T-cell (primary cell): ENCODE measurements at regions not wholly inside any gene's neighbourhood (a gene's known extent, or its start where the extent isn't known, plus 50 kb on each side); places are given as distances from the start of the nearest gene placed in this dataset.

ENCODE experiments used
- ATAC-seq, 4 experiments: fragments of 200-7000 bp in 3 of 4; fragments of 150-1000 bp in 1 of 4; cut with Tn5 transposase; replicated peaks in 1 of 4; 1 replicate in 3 of 4; 2 replicates in 1 of 4; pipeline ENCODE4 v1.10.0; 2021; ENCODE audit warnings: moderate library complexity in 3 of 4, mild to moderate bottlenecking in 2 of 4, moderate number of reproducible peaks in 1 of 4
- CTCF ChIA-PET, 2 donors: fragments of 300-600 bp; sonication (Branson Sonifier 250); formaldehyde crosslinking; loops; one replicate each; lab custom pipeline; 2022; ENCODE audit warnings: antibody characterized with exemption in 2 of 2; lab: Charles Lee
- POLR2A ChIA-PET, 2 donors: fragments of 300-600 bp; sonication (Branson Sonifier 250); formaldehyde crosslinking; loops; one replicate each; lab custom pipeline; 2022; ENCODE audit warnings: antibody characterized with exemption in 2 of 2; lab: Charles Lee
- DNase-seq, 35 experiments: peaks; one replicate each; pipeline versions ENCODE4 v3.0.0 to v3.0.0-alpha.2; 2013 to 2023
- H3K27ac ChIP-seq: one replicate; pipeline ENCODE4 v1.5.1; 2013; ENCODE audit warnings: low read length
- H3K27me3 ChIP-seq, 2 experiments: replicated peaks in 1 of 2; 1 replicate in 1 of 2; 2 replicates in 1 of 2; pipeline versions ENCODE4 v1.6.1 to v1.7.0; 2013; ENCODE audit warnings: low read length in 1 of 2, mixed read lengths in 1 of 2; ENCODE audit not compliant: control insufficient read depth in 2 of 2, insufficient read depth in 2 of 2; ENCODE audit errors: extremely low read depth in 1 of 2
- H3K36me3 ChIP-seq, 2 donors: 1 replicate in 1 of 2; 2 replicates in 1 of 2; pipeline versions ENCODE4 v1.6.1 to v1.7.0; 2013; ENCODE audit warnings: low read length in 1 of 2; ENCODE audit not compliant: control insufficient read depth in 2 of 2, insufficient read depth in 1 of 2; ENCODE audit errors: extremely low read depth in 1 of 2
- H3K4me1 ChIP-seq, 2 experiments: 1 replicate in 1 of 2; 2 replicates in 1 of 2; pipeline versions ENCODE4 v1.6.1 to v1.7.0; 2013; ENCODE audit warnings: low read length in 2 of 2, mixed read lengths in 1 of 2; ENCODE audit not compliant: insufficient read depth in 2 of 2, control insufficient read depth in 1 of 2; ENCODE audit errors: extremely low read depth in 1 of 2
- H3K4me3 ChIP-seq, 2 donors: 1 replicate in 1 of 2; 2 replicates in 1 of 2; pipeline versions ENCODE4 v1.5.1 to v1.7.0; 2013; ENCODE audit warnings: mild to moderate bottlenecking in 2 of 2, low read length in 1 of 2, moderate library complexity in 1 of 2; ENCODE audit not compliant: control insufficient read depth in 1 of 2; ENCODE audit errors: extremely low read depth in 1 of 2
- H3K9me3 ChIP-seq: 2 replicates; pipeline ENCODE4 v1.7.0; 2013
- H3K27ac Mint-ChIP-seq, 2 donors: one replicate each; pipeline ENCODE4 v1.8.0; 2020 to 2021; ENCODE audit warnings: mild to moderate bottlenecking in 2 of 2, mixed read lengths in 2 of 2
- H3K27me3 Mint-ChIP-seq, 2 donors: one replicate each; pipeline ENCODE4 v1.8.0; 2021 to 2022; ENCODE audit warnings: mixed read lengths in 2 of 2
- H3K36me3 Mint-ChIP-seq: one replicate; pipeline ENCODE4 v1.8.0; 2021; ENCODE audit warnings: mixed read lengths
- H3K4me1 Mint-ChIP-seq, 3 donors: one replicate each; pipeline ENCODE4 v1.8.0; 2020 to 2022; ENCODE audit warnings: mixed read lengths in 3 of 3, mild to moderate bottlenecking in 1 of 3
- H3K4me3 Mint-ChIP-seq, 3 donors: one replicate each; pipeline ENCODE4 v1.8.0; 2020 to 2022; ENCODE audit warnings: mild to moderate bottlenecking in 3 of 3, mixed read lengths in 3 of 3, moderate library complexity in 3 of 3
- H3K9me3 Mint-ChIP-seq, 3 donors: one replicate each; pipeline ENCODE4 v1.8.0; 2020 to 2022; ENCODE audit warnings: mixed read lengths in 3 of 3
- WGBS: methylation state at CpG from one replicate; pipeline ENCODE4 v1.1.5; 2013; ENCODE audit warnings: missing lambda C conversion rate; ENCODE audit not compliant: insufficient coverage; 5-methylcytosine and 5-hydroxymethylcytosine counted together

DNA sequence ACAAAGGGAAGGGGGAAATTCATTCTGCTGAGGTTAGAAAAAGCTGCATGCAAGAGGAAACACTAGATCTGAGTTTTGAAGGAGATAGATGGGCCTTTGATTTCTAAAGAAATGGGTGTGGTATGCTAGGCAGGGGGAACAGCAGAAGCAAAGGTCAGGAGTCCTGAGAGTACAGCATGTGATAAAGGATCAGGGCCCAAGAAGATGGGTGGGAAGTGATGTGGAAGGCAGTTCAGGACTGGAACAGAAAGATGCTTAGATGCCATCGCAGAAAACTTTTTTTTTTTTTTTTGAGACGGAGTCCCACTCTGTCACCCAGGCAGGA is 126.2 kb downstream of the ALDH8A1 start:
- Histone ChIP-seq H3K27me3 (no peaks in the 10 kb centered on the region), H3K36me3 (no peaks in the 10 kb centered on the region), H3K27ac (no peak overlapping the region), H3K9me3 (no peaks in the 10 kb centered on the region), H3K4me3 (no peak overlapping the region), H3K4me1 (peaks cover 0 to 2% of the 10 kb centered on the region in 2 experiments)
- Mint-ChIP-seq H3K27me3 (peaks cover 0 to 6% of the 10 kb centered on the region in 2 donors), H3K9me3 (no peaks in the 10 kb centered on the region), H3K4me1 (peaks cover 0 to 2% (median 0%) of the 10 kb centered on the region in 3 donors), H3K36me3 (no peaks in the 10 kb centered on the region), H3K4me3 (no peak overlapping the region), H3K27ac (no peak overlapping the region)
- ATAC-seq (no peak), DNase-seq (no peak)
- ChIA-PET POLR2A (no interaction called here), CTCF (interaction anchor here (0.6 to 2.6 kb wide), 13 partner anchors 50 to 715 kb away, joined by 3 to 27 read pairs (median 6); no protein-coding TSS in a partner anchor)
- 100% methylated on average over 1 of the region's 2 CpGs for WGBS

DNA sequence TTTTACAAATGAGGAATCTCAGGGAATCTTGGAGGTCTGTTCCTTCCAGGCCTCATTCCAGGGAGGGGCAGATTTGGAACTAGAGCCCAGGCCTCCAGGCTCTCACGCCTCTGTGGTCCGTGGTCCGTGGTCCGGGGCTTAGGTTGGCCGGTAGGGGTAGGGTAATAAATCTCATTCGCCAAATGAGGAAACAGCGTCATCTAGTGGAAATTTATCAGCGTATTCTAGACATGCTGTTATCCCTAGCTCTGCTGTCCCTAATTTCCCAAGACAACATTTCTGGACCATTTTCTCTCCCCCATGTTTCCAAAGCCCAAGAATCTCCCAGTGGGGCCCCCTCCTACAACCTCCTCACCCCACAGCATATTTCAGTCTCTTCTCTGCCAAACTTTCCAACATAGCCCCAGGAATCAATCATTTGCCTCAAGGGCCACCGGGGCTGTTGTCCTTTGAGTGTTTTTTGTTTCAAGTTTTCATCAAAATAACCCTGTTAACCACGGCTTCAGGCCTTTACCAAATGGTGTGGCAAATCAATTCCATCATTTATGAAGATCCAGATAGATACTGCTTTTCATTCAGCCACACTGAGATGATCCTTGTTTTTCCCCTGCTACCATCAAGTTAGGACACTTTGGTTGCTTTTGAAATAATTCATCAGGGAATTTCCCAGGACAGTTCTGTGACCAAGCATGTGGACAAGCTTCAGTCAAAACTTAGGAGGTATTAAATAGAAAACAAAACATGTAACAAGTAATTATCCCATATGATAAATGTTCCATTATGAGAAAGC is 126.8 kb downstream of the ALDH8A1 start:
- Histone ChIP-seq H3K27me3 (no peaks in the 10 kb centered on the region), H3K9me3 (no peaks in the 10 kb centered on the region), H3K36me3 (no peaks in the 10 kb centered on the region), H3K27ac (no peak overlapping the region), H3K4me3 (no peak overlapping the region), H3K4me1 (peaks cover 0 to 2% of the 10 kb centered on the region in 2 experiments)
- ChIA-PET CTCF (interaction anchor here (0.6 to 2.6 kb wide), 19 partner anchors 118 to 920 kb away, joined by 3 to 27 read pairs (median 6); no protein-coding TSS in a partner anchor), POLR2A (no interaction called here)
- Mint-ChIP-seq H3K4me3 (no peak overlapping the region), H3K9me3 (no peaks in the 10 kb centered on the region), H3K36me3 (no peaks in the 10 kb centered on the region), H3K27ac (no peak overlapping the region), H3K27me3 (peaks cover 0 to 6% of the 10 kb centered on the region in 2 donors), H3K4me1 (peaks cover 0 to 2% (median 0%) of the 10 kb centered on the region in 3 donors)
- WGBS: 7% methylated on average over 3 of the region's 10 CpGs
- DNase-seq (peak in 15 of 35 experiments; percentile 0 to 74 (median 6)), ATAC-seq (peak; percentile 54 to 91 (median 78))

DNA sequence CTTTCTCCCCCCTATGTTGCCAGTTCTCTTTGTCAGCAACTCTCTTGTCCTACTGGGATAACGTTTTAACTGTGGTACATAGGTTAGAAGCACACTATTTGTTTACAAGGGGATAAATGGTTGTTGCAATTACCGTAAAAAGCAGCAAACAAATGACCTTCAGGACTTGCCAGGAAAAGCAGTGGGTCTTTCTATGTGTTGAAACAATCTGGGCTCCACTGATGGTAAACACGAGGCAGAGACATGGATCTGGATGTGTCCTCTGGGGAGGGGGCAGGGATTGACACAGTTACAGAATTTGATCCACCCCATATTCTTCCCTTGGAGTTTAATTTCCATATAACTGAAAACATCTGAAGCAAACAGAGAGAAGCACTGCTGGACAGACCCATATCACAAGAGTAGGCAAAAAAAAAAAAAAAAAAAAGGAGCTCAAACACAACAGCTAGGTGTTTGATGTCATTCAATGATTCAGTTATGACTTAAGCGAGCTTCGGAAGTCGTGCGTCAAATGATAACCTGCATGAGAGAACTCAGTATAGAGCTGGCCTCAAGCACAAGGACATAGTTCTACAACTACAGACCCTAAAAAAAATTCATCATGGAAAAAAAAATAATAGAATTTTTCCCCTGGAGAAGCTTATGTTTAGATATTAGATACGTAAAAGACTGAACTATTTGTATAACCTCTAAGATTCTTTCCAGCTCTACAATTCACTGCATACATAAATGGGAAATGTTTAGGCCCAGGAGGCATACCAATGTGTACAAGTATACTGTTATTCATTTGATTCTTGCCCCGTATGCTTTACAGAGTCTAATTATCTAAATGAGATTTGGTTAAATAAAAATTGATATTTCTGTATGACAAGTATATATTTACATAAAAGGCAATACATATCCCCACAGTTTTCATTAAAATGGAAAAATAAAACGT is 127.7 kb downstream of the ALDH8A1 start:
- Mint-ChIP-seq H3K9me3 (no peaks in the 10 kb centered on the region), H3K36me3 (no peaks in the 10 kb centered on the region), H3K4me3 (no peak overlapping the region), H3K4me1 (peaks cover 0 to 2% (median 0%) of the 10 kb centered on the region in 3 donors), H3K27me3 (peaks cover 0 to 6% of the 10 kb centered on the region in 2 donors), H3K27ac (no peak overlapping the region)
- Histone ChIP-seq H3K36me3 (no peaks in the 10 kb centered on the region), H3K27me3 (no peaks in the 10 kb centered on the region), H3K27ac (no peak overlapping the region), H3K9me3 (no peaks in the 10 kb centered on the region), H3K4me3 (no peak overlapping the region), H3K4me1 (peaks cover 0 to 2% of the 10 kb centered on the region in 2 experiments)
- no peak for DNase-seq
- no CpG with 5 or more reads among the region's 10 CpGs for WGBS
- CTCF ChIA-PET: interaction anchor here (0.5 to 2.6 kb wide), 39 partner anchors 8 to 1561 kb away, joined by 3 to 27 read pairs (median 5); no protein-coding TSS in a partner anchor
- no peak for ATAC-seq
- POLR2A ChIA-PET: interaction anchor here (0.5 to 0.6 kb wide), 3 partner anchors 85 to 726 kb away, joined by 3 read pairs; no protein-coding TSS in a partner anchor

DNA sequence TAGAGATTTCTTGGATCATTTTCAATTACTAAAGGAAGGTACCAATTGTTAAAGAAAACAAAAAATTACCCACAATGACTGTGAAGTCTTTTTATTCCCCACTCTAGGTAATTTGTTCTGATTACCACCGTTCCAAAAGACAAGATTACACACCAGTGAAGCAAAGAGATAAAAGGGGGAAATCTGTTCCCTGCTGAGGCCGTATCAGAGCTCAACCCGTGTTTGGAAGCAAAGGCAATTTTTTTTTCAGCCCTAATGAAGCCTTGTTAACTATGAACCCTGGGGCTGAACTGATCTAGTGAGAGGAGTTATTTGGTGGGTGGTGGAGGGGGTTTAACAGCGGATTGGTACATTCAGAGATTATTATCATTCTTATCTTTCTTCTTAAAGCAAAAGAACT is 128.5 kb downstream of the ALDH8A1 start:
- WGBS: 70% methylated on average over 2 of the region's 4 CpGs
- POLR2A ChIA-PET: no interaction called here

DNA sequence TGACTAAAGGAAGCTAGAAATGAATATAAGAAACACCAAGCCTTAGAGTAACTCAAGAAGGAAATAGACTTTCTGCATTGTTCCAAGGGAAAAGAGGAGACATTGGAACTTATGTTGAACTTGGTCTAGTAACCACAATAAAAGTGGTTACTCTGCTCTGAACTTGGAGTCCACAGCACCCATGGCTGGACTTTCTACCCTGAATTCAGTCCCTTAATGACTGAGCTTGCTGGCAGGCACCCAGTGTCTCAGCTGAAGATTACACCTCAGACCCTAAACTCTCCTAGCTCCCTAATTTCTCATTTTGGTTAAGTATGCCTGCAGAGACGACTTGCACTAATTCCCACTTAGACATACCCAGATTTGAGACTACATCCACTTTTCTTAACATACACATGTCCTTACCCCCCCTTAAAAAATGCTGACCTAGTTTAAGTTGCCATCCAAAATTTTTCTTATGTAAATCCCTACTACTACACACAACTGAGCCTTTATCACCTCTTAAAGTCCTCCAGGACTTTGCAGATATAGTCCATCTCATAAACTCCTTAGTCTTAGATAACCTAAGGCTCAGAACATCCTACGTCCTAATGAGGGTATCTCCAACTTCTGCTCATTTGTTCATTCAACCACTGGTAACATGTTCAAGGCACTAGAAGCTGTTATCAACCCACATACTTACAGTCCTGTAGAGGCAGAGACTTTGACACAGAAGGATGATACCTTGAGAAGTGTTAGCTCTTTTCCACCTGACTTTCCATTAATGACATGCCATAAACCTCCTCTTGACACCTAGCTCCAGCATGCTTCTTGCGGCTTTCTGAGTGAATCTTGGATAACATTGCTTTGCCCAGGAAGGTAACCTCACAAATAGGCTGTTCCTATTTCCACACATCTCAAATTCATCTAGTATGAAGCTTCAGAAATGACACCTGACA is 129.8 kb downstream of the ALDH8A1 start:
- no peak overlapping the region for H3K4me3 Mint-ChIP-seq
- no peak for ATAC-seq
- peaks cover 0 to 2% (median 0%) of the 10 kb centered on the region in 3 donors for H3K4me1 Mint-ChIP-seq
- H3K27ac Mint-ChIP-seq: no peak overlapping the region
- H3K36me3 Mint-ChIP-seq: no peaks in the 10 kb centered on the region
- POLR2A ChIA-PET: interaction anchor here in 1 of 2 donors (0.6 kb wide), 1 partner anchor 382 kb away, joined by 3 read pairs; no protein-coding TSS in a partner anchor
- Histone ChIP-seq H3K27ac (no peak overlapping the region), H3K36me3 (no peaks in the 10 kb centered on the region), H3K4me1 (peaks cover 0 to 2% of the 10 kb centered on the region in 2 experiments), H3K9me3 (no peaks in the 10 kb centered on the region), H3K27me3 (no peaks in the 10 kb centered on the region), H3K4me3 (no peak overlapping the region)
- H3K27me3 Mint-ChIP-seq: peaks cover 0 to 2% of the 10 kb centered on the region in 2 donors
- no peak for DNase-seq
- 81% methylated on average over 2 of the region's 3 CpGs for WGBS
- H3K9me3 Mint-ChIP-seq: no peaks in the 10 kb centered on the region
- CTCF ChIA-PET: interaction anchor here (0.7 to 1.2 kb wide), 5 partner anchors 62 to 688 kb away, joined by 3 to 4 read pairs (median 4); no protein-coding TSS in a partner anchor

More for the DNA sequence above, 128.5 kb downstream of the ALDH8A1 start:
- Mint-ChIP-seq H3K27me3 (peaks cover 0 to 6% of the 10 kb centered on the region in 2 donors), H3K4me1 (peaks cover 0 to 2% (median 0%) of the 10 kb centered on the region in 3 donors), H3K9me3 (no peaks in the 10 kb centered on the region), H3K4me3 (no peak overlapping the region), H3K27ac (no peak overlapping the region), H3K36me3 (no peaks in the 10 kb centered on the region)
- Histone ChIP-seq H3K27ac (no peak overlapping the region), H3K4me1 (peaks cover 0 to 2% of the 10 kb centered on the region in 2 experiments), H3K27me3 (no peaks in the 10 kb centered on the region), H3K9me3 (no peaks in the 10 kb centered on the region), H3K36me3 (no peaks in the 10 kb centered on the region), H3K4me3 (no peak overlapping the region)
- CTCF ChIA-PET: interaction anchor here (1.8 to 2.6 kb wide), 2 partner anchors 469 to 665 kb away, joined by 4 to 27 read pairs; no protein-coding TSS in a partner anchor
- no peak for DNase-seq
- no peak for ATAC-seq
